ENCODE measurements at regions not wholly inside any gene's neighbourhood (a gene's known extent, or its start where the extent isn't known, plus 50 kb on each side); places are given as distances from the start of the nearest gene placed in this dataset.
A peak's percentile ranks its signal among the peaks of the same experiment; 100 is the strongest.

DNA sequence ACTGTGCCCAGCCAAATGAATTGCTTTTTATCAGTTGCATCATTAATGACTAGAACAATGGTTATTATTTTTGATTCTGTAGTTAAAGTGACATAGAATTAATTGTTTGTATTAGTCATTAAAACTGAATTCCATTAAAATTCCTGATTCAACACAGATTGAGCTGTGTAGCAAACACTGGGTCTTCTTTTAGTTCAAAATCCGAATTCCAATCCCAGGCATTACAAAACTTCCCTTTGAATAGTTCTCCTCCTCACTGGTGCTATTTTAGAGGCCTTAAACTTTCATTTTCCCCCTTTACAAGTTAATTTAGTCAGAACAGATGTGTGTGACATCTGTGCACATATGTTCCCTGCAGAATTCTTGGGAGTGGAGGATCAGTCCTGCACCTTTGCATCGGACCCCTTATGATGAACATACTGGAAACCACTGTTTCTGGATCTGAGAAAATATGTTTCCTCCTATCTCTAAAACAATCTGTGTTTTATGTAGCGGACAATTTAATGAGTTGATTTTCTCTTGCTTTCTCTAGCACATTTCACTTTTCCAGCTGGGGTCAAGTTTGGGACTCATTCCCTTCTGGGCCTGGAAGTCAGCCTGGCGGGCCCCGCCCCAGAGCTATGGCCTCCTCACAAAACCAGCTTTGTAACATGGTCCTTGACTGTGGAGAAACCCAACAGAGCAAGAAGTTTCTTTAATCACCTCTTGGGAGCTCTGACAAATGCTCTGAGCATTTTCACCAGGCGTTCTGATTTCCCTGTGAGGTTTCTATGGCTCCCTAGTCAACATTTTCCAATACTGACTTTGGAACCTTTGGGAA lies 87.9 kb upstream of the MAMDC2 start:
- no peak for DNase-seq (ENCODE audit: low read depth in 2 of 2)

DNA sequence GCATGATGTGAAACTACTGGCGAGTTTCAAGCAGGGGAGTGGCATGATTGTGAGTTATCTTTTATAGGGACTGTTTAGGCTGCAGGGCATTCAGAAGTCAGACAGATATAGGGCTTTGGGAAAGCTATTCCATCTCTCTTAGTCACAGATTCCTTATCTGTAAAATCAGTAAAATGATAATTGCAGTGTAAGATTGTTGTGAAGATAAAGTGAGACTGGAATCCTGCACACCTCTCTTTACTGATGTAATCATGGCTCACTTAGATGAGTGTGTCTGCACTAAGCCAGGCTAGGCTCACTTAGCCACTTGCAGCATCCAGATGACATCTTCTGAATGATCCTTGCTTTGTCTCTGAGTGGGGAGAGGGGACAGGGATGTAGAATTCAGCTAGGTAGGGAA lies 81.8 kb upstream of the MAMDC2 start:
- DNase-seq (ENCODE audit: low read depth in 2 of 2), result no peak

GRCh38 chr9:69963803-69964202 lies 79.8 kb upstream of the MAMDC2 start:
- no peak for DNase-seq (ENCODE audit: low read depth in 2 of 2)

DNA sequence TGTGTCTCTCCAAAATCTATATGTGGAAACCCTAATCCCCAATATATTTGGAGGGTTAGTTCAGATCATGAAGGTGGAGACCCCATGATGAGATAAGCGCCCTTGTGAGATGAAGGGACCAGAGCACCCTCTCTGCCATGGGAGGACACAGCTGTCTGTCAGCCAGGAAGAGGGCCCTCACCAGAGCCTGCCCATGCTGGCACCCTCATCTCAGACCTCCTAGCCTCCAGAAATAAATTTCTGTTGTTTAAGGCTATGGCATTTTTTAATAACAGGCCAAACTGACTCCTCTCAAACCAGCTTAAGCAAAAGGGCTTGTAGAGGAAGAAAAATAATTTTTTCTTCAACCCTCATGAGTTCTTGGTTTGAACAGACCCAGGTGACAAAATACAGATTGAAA lies 79.2 kb upstream of the MAMDC2 start:
- DNase-seq (ENCODE audit: low read depth in 2 of 2), result no peak

DNA sequence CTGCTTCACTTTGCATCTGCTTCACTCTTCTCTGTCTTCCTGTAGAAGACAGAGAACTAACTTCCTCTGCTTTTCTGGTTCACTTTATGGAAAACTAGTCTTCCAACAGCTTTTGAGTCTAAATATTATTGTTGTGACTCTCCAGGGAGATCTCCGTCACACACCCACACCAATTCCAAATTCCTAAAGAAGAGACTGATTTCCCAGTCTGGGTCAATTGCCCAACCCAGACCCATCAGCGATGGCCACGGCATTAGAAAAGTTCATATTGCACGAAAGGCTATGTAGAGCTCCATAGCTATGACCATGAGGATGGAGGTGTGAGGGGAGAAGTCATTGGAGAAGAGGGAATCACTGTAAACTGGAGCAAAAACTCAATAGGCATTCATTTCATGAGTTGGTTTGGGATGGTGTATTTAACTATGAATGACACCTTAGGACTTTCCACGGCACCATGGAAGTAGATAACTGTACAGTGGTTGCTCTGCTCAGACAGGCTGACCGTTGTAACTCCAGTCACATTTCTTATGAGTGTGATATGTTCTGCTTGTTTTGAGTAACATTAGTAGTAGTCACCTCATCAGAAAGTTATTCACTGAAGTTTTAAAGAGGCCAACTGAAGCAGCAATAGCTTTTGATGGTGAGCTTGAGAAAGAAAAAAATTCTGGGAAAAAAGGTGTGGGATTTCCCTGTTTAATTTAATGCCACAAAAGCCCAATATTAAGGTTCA lies 78.1 kb upstream of the MAMDC2 start:
- no peak for DNase-seq (ENCODE audit: low read depth in 2 of 2)

DNA sequence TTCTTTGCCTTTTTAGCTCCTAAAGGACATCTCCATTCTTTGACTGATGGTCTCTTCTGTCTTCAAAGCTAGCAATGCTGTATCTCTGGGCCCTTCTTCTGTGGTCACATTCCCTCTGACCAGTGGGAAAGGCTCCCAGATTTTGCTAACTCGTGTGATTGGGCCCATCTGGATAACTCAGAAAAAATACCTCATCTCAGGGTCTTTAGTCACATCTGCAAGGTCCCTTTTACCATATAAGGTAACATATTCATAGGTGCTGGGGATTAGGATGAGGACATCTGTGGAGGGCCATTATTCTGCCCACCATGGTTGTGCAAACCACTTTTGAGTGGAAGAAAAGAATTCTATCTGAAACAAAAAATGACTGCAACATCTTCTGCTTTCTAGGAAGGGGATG lies 76.3 kb upstream of the MAMDC2 start:
- DNase-seq (ENCODE audit: low read depth in 2 of 2), result no peak

DNA sequence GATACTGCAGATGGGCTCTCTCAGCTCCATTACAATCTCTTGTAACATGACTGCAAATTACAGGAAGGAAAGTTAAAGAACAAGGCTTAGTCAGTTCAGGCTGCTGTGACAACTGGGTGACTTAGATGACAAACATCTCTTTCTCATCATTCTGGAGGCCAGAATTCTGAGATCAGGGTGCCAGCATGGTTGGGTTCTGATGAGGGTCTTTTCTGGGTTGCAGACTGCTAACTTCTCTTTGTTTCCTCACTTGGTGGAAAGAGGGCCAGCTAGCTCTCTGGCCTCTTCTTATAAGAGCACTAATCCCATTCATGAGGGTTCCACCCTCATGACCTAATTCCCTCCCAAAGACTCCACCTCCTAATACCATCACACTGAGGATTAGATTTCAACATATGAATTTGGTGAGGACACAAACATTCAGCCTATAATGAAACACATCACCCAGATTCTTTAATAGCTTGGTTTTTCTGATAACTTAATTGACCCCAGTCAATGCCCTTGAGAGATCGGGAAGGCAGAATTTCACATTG lies 73.6 kb upstream of the MAMDC2 start:
- DNase-seq (ENCODE audit: low read depth in 2 of 2), result no peak

- DNase-seq (ENCODE audit: low read depth in 2 of 2), result no peak
Observed at GRCh38 chr9:69971643-69972449, 71.8 kb upstream of the MAMDC2 start.

DNA sequence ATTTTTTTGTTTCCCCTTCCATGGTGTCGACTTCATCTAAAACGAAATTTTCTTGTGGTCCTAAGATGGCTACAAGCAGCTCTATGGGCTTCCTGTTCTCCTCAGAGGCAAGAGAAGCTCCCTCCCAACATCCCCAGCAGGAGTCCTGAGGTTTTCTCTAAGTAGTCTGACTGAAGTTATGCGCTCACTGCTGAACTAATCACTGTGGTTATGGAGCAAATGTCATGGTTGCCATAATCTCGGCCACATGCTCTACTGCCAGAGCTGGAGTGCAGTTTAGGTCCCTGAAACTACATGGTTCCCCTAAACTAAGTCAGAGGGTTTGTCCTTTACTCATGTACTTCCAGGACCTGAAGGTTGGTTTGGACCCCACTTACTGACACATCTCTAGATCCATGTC lies 68.0 kb upstream of the MAMDC2 start:
- DNase-seq (ENCODE audit: low read depth in 2 of 2), result no peak

GRCh38 chr9:69976152-69976551 lies 67.5 kb upstream of the MAMDC2 start:
- peak; percentile 69 to 71 for DNase-seq (ENCODE audit: low read depth in 2 of 2)

DNA sequence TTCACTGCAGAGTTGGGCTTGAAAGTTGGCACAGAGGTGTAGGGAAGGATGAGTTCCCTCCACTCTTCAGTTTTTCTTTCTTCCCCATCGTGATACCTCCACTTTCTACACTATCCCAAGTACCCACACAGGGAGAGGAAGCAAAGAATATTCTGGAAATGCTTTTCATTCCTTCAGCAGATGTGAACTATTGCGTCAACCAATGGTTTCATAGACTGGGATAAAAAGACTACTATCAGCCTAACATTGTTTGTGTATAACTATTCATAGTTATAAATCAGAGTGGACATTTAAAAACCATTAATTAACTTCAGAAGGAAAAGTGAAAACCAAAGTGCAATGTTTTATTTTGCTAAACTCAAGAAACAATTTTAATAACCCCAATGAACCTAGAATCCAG lies 63.6 kb upstream of the MAMDC2 start:
- no peak for DNase-seq (ENCODE audit: low read depth in 2 of 2)

- no peak for DNase-seq (ENCODE audit: low read depth in 2 of 2)
Observed at GRCh38 chr9:69980591-69980990, 63.1 kb upstream of the MAMDC2 start.

GRCh38 chr9:69981686-69982445 lies 61.8 kb upstream of the MAMDC2 start:
- no peak for DNase-seq (ENCODE audit: low read depth in 2 of 2)

GRCh38 chr9:69984831-69985230 lies 58.8 kb upstream of the MAMDC2 start:
- DNase-seq (ENCODE audit: low read depth in 2 of 2), result no peak

GRCh38 chr9:69985971-69986370 lies 57.7 kb upstream of the MAMDC2 start:
- DNase-seq (ENCODE audit: low read depth in 2 of 2), result no peak

DNA sequence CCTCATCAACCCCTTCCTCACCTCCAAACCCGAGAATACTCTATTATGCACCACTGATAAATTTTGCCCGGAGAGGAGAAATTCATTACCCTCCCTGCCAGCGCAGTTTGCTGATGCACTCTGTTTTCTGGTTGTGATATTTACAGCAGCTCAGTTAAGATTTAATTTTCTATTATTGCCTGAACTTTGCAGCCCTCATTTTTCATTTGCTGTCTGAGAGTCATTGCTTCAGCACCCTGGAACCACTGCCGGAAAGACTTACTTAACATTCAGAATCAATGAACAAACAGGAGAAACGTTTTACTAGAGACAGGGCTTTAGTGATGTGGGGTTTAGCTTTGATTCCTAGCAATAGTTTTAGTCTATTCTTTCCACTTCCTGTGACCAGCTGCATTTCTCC lies 56.7 kb upstream of the MAMDC2 start:
- no peak for DNase-seq (ENCODE audit: low read depth in 2 of 2)

DNA sequence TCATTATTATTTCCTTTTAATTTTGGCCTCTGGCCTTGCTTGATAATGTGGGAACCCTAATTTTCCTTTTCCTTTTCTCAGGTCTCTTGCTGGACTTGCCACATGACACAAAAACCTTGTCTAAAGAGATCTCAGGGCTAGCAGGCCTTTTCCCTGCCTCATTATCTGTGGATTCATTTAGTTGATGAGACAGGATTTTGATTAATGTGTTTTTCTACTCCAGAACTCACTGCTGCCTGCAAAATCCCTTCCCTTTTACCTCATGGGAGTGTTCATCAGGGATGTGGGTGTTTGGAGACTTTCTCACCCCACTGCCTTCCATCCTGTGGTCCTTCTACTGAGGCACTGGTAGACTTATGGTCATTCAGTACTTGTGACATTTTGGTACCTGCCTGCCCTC lies 56.2 kb upstream of the MAMDC2 start:
- DNase-seq (ENCODE audit: low read depth in 2 of 2), result no peak

DNA sequence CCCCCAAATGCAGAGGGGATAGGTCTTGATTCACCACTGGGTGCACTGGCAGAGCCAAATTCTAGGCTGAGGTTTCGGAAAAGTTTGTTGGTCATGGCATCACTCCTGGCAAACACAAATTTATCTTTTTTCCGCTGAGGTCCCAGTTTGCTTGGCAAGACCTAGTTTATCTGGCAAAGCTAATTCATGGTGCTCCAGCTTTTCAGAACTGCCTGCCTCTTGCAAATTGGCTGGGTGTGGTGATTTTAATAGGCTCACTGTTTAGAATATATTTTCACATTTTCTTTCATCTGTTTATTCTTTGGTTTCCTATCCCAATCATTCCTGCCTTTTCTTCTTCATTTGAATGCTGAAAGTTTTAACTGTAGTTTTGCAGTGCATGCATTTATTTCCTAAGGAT lies 50.5 kb upstream of the MAMDC2 start:
- DNase-seq (ENCODE audit: low read depth in 2 of 2), result no peak
